ENCODE measurements at regions not wholly inside any gene's neighbourhood (a gene's known extent, or its start where the extent isn't known, plus 50 kb on each side); places are given as distances from the start of the nearest gene placed in this dataset.

DNA sequence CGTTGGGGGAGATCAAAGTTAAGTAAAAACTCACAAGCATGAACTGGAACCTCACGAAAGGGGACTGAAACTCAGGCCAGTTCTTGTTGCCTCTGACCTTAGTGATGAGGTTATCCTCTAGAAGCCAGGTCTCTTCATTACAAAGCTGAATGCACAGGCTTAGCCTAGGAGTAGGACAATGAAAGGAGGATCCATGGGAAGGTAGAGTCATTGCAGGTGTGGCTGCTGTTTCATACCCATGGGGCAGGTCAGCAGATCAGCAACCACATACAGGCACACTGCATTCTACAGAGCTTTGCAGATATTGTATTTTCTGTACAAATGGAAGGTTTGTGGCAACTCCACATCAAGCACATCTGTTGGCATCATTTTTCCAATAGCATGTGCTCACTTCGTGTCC lies 341.3 kb upstream of the SOX9 start:
- TF ChIP-seq NRF1 (IDR thresholded peaks at IDR 0.05; ENCODE audit: low read depth, low read length) (no peak), GTF2F1 (IDR thresholded peaks at IDR 0.05; ENCODE audit: borderline replicate concordance, low read depth, low read length) (no peak)
